Brain microvascular endothelial cell (primary cell): ENCODE measurements at regions not wholly inside any gene's neighbourhood (a gene's known extent, or its start where the extent isn't known, plus 50 kb on each side); places are given as distances from the start of the nearest gene placed in this dataset.

Experiments
- DNase-seq: peaks from one replicate; pipeline ENCODE4 v3.0.0-alpha.2; 2020
- H3K27ac ChIP-seq: fragments of 250-450 bp; sonication (Bioruptor Pico); 2 replicates; pipeline ENCODE4 v1.5.1; 2020; ENCODE audit warnings: mild to moderate bottlenecking, moderate library complexity
- H3K27me3 ChIP-seq: fragments of 250-450 bp; sonication (Bioruptor Pico); replicated peaks from 2 replicates; pipeline ENCODE4 v1.5.1; 2020; ENCODE audit warnings: mild to moderate bottlenecking
- H3K36me3 ChIP-seq: fragments of 250-450 bp; sonication (Bioruptor Pico); replicated peaks from 2 replicates; pipeline ENCODE4 v1.5.1; 2020; ENCODE audit warnings: mild to moderate bottlenecking
- H3K4me3 ChIP-seq: 2 replicates; pipeline ENCODE4 v1.5.1; 2011; ENCODE audit warnings: low read depth, mild to moderate bottlenecking, control low read depth, low read length, moderate library complexity
- CTCF ChIP-seq: IDR thresholded peaks from 2 replicates; pipeline ENCODE4 v1.5.1; 2011; ENCODE audit warnings: low read depth, mild to moderate bottlenecking, moderate library complexity, low read length, control low read depth, inconsistent platforms; ENCODE audit errors: missing control alignments
- in situ Hi-C: cut with HindIII; loops from 2 replicates; pipeline ENCODE4 v1.10.0; 2017; ENCODE audit warnings: low sequenced_read_pairs, low pct_ligation_motif_present

GRCh38 chrX:18039023-18039422, 177.9 kb upstream of the RAI2 start:
- H3K27me3 ChIP-seq, result no peaks in the 10 kb centered on the region
- no peak for TF ChIP-seq CTCF
- no peak overlapping the region for H3K4me3 ChIP-seq
- DNase-seq, result no peak
- no peak overlapping the region for H3K27ac ChIP-seq
- no peaks in the 10 kb centered on the region for H3K36me3 ChIP-seq
- in situ Hi-C loops, result no loop called here

GRCh38 chrX:18036394-18036793, 175.3 kb upstream of the RAI2 start:
- no peak for DNase-seq
- H3K27me3 ChIP-seq, result no peaks in the 10 kb centered on the region
- no peak for TF ChIP-seq CTCF
- no peak overlapping the region for H3K27ac ChIP-seq
- in situ Hi-C loops, result no loop called here
- H3K4me3 ChIP-seq, result no peak overlapping the region
- H3K36me3 ChIP-seq, result no peaks in the 10 kb centered on the region

GRCh38 chrX:18034945-18035344, 173.8 kb upstream of the RAI2 start:
- Histone ChIP-seq H3K36me3 (no peaks in the 10 kb centered on the region), H3K4me3 (no peak overlapping the region), H3K27ac (no peak overlapping the region), H3K27me3 (no peaks in the 10 kb centered on the region)
- in situ Hi-C loops, result no loop called here
- no peak for TF ChIP-seq CTCF
- no peak for DNase-seq

GRCh38 chrX:18034504-18034903, 173.4 kb upstream of the RAI2 start:
- no peak for DNase-seq
- Histone ChIP-seq H3K36me3 (no peaks in the 10 kb centered on the region), H3K4me3 (no peak overlapping the region), H3K27me3 (no peaks in the 10 kb centered on the region), H3K27ac (no peak overlapping the region)
- no peak for TF ChIP-seq CTCF
- in situ Hi-C loops, result no loop called here

- no peaks in the 10 kb centered on the region for H3K27me3 ChIP-seq
- H3K27ac ChIP-seq, result no peak overlapping the region
- DNase-seq, result no peak
- no peak overlapping the region for H3K4me3 ChIP-seq
- in situ Hi-C loops, result no loop called here
- TF ChIP-seq CTCF, result no peak
- no peaks in the 10 kb centered on the region for H3K36me3 ChIP-seq
Observed at GRCh38 chrX:18032486-18033221, 171.6 kb upstream of the RAI2 start.
